ENCODE measurements at regions not wholly inside any gene's neighbourhood (a gene's known extent, or its start where the extent isn't known, plus 50 kb on each side); places are given as distances from the start of the nearest gene placed in this dataset.
"Not testable (repeated sequence)": the region's sequence is repeated elsewhere in the genome, so short reads cannot be mapped to it uniquely, and the experiment has no call there.

DNA sequence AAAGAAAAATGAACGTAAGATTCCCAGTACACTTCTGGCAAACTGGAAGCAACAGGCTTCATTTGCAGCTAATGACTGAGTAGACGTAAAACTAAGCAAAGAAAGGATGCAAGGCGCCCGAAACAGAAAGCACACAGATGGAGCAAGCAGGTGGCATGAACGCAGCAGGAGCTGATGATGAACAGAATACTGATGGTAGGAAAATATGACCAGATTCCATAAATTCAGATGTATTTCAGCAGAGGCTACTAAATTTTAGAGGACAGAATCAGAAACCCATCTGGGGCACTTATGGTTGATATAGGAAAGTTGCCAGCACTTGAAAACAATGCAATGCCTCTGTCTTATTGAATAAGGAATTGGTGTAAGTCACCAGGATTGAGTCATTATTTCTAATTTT is 658.7 kb upstream of the LINC00305 start:
- FAIRE-seq: no peak

DNA sequence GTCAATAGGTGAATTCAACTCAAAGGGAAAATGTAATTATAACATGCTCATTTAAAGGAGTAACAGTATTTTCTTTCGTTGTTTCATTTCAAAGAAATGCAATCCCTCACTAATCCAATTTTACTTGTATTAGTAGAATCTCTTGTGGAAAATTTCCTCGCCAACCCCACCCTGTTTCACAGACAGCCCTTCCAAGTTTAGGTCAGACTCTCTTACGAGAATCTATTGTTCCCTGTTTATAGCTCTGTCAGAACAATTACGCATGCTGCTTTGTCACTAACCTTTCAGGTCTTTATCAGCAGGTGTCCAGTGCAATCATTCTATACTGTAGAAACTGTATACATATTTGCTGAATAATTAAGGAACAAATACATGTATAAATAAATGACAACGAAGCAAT is 657.8 kb upstream of the LINC00305 start:
- no peak for FAIRE-seq

DNA sequence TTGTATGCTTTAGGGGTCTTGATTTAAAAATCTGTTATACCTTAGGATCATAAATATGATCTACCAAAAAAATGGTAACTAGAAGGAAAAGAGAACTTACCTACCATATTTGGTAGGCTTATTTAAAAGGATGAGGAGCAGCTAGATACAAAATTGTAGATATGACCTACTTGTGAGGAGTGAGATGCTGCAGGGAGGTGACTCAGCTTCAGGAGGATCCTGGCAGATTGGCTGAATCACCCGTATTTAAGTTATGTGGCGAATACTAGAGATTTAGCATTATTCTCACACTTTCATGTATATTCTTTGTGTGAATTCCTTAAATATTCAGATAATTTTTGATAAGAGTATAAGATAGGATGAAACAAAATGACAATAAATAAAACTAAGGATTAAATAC is 657.3 kb upstream of the LINC00305 start:
- FAIRE-seq: no peak

DNA sequence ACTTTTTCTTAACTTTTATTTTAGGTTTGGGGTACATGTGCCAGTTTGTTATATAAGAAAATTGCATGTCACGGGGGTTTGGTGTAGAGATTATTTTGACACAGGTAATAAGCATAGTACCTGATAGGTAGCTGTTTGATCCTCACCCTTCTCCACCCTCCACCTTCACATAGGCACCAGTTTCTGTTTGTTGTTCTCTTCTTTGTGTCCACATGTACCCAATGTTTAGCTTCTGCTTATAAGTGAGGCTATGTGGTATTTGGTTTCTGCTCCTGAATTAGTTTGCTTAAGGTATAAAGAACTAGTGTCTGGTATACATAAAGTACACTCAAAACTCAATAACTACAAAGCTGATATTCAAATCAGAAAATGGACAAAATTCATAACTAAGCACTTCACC is 654.6 kb upstream of the LINC00305 start:
- no peak for FAIRE-seq

DNA sequence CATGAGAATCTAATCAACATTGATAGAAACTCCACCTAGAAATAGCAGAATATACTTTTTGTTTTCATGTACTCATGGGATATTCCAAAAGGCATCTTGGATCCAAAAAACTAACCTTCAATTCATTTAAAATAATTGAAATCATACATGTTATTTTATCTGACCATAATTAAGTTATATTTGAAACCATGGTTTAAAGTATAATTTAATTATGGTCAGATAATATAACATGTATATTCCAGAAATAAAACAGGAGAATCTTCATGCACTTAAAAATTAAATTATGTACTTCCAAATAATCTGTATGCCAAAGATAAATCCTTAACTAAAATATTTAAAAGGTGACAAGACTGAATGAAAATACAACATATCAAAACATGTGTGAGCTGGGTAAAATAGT is 651.3 kb upstream of the LINC00305 start:
- no peak for FAIRE-seq

DNA sequence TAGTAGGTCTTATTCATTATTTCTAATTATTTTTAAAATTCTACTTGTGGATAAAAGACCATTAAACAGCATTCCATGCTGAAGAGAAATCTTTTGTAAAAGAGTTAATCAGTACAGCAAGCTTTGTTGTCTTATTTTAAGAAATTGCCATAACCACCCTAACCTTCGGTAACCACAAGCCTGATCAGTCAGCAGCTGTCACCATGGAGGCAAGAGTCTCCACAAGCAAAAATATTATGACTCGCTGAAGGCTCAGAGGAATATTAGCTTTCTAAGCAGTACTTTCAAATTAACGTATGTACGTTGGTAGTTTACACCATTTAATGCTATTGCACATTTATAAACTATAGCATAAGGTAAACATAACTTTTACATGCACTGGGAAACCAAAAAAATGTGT is 650.5 kb upstream of the LINC00305 start:
- no peak for FAIRE-seq

DNA sequence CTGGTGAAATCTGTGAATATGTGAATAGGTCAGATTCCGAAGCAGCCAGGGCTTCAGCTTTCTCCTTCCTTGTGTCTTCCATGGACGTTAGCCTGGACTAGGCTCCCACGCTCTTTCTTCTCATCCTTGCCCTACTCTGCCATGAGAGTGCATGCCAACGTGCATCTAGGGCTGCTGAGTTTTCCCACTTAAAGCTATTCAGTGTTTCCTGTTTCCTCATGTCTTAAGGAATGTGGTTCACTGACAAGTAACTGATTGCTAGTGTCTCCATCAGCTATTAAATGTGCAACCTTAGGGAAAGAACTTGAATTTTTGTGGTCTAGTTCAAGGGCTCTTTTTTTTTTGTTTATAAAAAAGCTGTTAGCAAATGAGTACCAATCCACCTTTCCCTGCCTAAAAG is 642.3 kb upstream of the LINC00305 start:
- FAIRE-seq: no peak

DNA sequence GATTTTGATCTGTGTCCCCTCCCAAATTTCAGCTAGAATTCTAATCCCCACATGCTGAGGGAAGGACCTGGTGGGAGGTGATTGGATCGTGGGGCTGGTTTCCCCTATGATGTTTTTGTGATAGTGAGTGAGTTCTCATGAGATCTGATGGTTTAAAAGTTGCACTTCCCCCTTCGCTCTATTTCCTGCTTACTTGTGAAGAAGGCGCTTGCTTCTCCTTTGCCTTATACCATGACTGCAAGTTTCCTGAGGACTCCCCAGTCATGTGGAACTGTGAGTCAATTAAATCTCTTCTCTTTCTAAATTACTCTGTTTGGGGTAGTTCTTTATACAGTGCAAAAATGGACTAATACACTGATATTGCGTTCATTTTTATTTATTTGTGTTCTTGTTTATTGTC is 636.8 kb upstream of the LINC00305 start:
- no peak for FAIRE-seq

DNA sequence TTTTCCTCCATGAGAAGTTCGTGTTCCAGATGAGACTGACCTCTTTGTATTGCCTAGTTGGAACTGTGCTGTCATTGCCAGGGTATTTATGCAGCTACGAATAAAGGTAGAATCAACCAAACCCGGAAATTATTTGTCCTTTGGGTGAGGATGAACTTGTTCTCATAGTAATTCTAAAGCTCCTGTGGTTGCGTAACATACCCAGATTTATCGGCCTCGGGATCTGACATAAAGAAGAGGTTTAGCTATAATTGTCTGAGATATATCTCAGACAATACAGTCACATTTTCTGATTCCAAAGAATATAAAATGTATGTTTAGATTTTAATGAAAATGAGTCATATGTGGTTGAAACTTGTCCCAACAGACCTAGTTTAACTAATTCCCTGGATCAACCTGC is 628.7 kb upstream of the LINC00305 start:
- no peak for FAIRE-seq

DNA sequence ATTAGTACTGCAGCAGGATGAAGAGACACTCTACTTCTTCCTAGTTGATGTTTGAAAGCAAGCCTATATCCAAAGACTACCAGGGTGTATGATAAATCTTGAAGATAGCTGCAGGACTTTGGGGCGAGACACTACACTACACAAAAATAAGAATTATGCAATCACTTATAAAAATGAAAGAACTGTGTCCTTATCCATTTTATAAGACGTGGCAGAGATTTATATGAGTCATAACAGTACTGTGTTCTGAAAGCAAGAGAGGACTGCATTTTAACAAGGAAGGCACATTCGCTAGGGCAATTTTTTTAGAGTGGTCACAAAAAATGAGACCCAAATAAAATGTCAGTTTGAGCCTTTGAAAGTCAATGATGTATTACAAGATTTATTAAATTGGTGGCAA is 617.0 kb upstream of the LINC00305 start:
- FAIRE-seq: no peak

DNA sequence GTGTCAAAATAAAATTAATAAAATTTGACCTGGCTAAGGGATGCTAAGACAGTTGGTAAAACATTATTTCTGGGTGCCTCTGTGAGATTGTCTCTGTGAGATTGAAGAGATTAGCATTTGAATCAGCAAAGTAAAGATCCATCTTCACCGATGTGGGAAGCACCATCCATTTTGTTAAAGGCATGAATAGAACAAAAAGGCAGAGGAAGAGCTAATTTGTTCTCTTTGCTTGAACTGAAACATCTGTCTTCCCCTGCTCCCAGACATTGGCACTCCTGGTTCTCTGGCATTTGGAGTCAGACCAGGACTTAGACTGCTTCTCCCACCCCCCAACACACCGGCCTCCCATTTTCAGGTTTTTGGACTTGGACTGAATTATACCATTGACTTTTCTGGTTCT is 603.8 kb upstream of the LINC00305 start:
- no peak for FAIRE-seq

DNA sequence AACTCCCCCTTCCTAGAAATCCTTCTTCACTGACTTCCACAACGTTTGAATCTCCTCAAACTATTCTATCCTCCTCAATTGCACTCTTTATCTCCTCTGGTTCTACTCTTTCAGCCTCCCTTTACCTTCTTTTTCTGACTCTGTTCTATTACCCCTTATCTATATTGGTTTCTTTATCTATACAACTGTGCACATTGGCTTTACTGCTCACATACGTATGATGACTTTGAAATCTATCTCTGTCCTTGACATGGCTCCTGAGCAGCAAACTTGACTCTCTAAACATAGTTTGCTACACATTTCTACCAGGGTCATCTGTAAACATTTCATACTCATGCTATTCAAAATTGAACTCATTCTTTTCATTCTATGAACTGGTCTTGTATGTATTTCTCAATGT is 601.0 kb upstream of the LINC00305 start:
- FAIRE-seq: no peak

DNA sequence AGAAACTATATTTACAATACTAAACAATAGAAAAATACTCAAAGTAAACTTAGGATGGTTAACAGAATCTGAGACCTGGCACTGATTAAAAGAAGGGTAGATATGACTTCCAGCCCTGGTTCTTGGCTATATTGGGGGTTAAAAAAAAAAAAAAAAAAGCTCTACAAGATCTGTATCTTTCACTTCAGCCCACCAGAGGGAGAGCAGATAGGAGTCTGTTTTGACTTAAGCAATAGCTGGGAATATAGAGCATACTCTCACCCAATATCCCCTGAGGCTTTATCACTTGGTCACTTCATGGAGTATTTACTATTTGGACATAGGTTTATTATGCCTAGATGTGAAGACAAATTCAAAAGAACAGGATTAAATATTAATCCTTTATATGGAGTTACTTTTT is 598.9 kb upstream of the LINC00305 start:
- no peak for FAIRE-seq

DNA sequence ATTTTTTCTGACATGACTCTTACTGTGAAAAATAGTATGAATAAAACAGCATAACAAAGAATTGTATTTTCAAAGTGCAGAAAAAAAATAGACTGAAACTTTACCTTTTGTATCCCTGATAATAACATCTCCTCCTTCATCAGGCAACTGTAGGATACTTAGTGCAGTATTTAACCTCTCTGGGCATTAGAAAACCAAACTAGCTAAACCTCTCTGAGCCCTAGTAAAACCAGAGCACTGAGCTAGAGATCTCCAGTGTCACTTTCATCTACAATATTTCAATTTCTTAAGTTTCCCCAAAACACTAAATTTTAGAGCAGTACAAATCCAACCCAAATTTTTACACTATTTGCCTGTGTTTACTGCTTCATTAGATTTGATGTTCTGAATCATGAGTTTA is 594.0 kb upstream of the LINC00305 start:
- FAIRE-seq: no peak

DNA sequence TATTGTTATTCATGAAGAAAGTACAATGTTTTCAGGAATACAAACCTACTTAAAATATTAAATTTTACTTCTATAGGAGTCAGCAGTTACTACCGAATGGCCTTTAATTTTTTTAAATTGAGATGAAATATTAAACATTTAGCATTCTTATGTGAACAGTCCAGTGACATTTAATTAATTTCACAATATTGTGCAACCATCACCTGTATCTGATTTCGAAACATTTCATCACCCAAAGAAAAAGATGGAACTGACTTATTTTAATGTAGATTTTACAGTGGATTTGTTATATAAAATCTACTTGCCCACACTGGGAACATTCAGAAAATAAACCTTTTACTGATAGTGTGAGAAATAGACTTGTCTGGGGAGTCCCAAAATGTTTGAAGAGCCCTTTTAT is 585.2 kb upstream of the LINC00305 start:
- FAIRE-seq: no peak

DNA sequence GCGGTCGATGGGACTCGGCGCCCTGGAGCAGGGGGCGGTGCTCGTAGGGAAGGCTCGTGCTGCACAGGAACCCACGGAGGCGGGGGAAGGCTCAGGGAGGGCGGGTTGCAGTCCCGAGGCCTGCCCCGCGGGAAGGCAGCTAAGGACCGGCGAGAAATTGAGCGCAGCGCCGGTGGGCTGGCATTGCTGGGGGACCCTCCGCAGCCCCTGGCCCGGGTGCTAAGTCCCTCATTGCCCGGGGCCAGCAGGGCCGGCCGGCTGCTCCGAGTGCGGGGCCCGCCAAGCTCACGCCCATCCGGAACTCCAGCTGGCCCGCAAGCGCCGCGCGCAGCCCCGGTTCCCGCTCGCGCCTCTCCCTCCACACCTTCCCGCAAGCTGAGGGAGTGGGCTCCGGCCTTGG is 576.8 kb upstream of the LINC00305 start:
- not testable (repeated sequence) for FAIRE-seq

DNA sequence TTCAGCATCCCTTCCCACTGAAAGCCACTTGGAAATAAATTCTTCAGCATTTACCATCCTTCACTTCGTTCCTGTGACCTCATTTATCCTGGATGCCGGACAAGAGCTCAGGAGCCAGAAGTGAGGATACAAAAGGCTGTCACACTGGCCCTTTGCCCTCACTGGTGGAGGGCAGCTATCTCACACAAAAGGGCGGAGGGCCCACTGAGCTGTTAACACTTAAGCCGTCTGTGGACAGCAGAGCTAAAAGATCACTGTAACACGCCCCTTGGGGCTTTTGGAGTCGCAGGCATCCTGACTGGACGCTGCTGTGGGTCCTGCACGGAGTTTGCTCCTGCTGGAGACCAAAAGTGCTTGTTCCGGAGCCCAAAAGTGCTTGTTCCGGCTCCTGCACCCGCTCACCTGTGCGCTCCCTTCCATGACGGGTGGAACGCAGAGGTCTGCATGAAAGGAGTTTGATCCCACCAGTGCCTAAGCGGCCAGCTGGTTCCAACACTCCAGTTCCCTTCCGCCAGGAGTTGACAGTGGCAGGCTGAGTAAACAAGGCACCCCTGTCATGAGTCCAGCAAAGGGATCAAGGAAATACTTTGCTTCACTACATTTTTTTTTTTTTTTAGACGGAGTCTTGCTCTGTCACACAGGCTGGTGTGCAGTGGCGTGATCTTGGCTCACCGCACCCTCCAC is 572.0 kb upstream of the LINC00305 start:
- FAIRE-seq: no peak

DNA sequence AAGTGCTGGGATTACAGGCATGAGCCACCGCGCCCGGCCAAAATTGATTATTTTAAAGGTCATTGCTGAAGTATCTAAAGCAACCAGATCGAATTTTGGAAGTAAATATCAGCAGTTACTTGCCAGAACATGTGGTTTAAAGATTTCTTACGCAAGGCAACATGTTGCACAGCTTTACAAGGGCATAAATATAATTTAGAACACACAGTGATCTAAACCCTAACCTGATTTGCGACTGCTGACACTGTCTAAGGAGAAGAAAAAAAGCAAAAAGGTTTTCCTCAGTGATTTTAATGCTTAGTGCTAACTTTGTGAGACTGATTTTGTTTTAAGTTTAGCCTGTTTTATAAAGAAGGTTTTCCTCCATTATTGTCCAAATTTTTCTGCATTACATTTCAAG is 569.9 kb upstream of the LINC00305 start:
- FAIRE-seq: no peak

DNA sequence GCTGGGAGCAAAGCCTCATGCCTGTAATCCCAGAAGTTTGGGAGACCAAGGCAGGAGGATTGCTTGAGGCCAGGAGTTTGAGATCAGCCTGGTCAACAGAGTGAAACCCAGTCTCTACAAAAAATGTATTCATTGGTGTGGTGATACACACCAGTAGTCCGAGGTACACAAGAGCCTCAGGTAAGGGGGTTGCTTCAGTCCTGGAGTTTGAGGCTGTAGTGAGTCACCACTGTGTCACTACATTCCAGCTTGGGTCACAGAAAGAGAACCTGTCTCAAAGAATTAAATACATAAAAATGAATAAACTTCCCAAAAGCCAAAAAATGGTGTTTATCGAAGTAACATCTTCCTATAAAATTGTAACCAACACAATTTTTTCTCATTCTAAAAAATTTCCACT is 568.1 kb upstream of the LINC00305 start:
- no peak for FAIRE-seq

DNA sequence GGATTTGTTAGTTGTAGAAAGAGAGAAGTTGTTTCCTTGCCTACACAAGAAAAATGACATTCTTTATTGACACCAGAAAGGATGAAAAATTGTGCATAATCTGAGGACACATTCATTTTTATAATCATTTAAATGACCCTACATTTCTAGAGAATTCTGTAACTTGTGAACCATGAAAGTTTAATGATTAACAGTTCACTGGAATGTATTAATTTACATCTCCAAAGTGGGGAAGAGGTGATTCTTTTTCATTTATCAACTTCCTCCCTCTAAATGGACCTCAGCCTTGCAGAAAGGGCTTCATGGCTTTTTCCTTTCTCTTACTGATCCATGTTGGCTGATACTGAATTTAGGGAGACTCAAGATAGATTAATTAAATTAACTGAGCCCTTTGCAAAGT is 565.2 kb upstream of the LINC00305 start:
- no peak for FAIRE-seq

DNA sequence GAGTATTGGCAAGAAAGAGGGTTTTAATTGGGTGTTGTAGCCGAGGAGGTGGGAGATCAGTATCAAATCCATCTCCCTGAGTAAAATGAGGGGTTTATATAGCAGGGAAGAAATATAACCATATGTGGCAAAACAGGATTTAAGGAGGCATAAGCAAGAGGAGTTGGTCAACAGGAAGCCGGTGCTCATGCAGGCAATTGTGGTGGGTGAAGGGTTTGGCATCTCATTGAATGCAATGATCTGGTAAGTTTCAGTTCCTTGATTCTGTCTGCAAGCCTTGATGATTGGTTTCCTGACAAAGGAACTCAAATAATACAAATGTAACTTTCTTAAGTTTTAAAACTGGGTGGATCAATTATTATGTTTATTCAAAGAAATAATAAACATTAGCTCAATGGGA is 564.4 kb upstream of the LINC00305 start:
- no peak for FAIRE-seq

DNA sequence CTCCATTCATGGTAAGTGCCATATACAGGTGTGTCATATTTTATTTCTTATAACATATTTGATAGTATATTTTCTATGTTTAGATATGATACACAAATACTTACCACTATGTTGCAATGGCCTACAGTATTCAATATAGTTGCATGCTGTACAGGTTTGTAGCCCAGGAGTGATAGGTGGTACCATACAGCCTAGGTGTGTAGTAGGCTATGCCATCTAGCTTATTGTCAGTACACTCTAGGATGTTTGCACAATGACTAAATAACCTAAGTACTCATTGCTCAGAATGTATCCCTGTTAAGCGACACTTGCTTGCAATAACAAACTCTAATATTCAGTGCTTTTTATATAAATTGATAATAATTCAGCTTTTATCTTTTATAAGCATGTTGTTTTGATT is 563.1 kb upstream of the LINC00305 start:
- no peak for FAIRE-seq

DNA sequence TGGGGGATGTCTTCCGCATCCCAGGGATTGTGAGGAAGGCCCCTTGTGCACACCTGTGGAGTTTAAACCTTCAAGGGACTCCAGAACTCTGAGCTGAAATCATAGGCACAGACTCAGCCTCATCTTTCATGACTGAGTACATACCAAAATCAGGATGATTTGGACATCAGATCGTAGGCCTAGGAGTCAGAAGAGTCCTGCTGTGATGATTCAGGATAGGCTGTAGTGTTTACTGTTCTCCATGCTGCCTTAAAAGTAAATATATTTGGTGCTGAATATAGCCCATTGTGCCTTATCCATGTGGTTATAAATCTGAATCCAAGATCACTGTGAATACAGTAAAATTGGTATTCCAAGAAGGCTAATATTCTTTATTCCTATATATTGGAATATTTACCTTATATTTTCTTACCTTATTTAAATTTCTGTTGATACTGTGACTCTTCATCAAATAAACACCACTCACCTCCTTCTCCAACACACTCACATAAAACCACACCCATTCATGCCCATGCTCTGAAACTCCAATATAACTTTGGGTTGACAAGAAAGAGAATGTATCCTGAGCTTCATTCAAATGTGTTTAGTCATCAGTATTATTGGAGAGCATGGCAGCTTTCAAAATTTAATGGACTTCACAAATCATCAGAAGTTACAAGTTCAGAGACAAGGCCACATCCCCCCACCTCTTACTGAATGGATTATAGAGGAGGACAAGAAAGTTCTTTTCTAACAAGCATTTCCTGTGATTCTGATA is 561.4 kb upstream of the LINC00305 start:
- FAIRE-seq: no peak

DNA sequence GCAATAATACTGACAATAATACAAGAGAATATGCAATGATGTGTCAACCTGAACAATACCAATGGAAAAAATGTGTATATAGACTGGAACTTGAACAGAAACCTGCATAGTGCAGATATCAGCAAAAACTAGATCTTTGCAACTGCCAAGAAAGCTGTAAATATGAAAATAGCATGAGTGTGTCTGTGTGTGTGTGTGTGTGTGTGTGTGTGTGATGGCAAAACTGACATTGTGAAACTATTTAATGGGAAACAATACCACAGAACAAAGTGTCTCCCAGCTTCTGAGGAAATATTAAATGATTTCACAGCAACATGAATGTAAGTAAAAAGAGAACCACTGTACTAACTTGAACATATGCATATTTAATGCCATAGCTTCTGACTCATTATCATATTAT is 558.2 kb upstream of the LINC00305 start:
- no peak for FAIRE-seq

DNA sequence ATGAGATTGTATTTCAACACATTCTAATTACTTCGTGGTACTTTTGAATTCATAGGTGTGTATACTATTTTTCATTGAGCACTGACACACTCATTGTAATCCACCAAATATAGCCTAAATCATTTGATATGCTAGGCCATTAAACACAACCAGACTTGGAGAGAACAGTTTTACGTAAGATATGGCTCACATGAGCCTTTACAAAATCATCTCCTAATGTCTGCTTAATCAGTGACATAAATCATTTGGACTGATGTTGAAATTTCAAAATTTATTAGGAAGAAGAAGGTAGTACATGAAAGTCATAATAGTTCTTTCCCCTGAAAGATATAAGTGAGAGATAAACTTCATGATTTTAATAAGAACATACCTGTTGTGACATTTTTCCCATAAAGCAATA is 550.2 kb upstream of the LINC00305 start:
- FAIRE-seq: no peak
